H1 (cell line): ENCODE measurements at regions not wholly inside any gene's neighbourhood (a gene's known extent, or its start where the extent isn't known, plus 50 kb on each side); places are given as distances from the start of the nearest gene placed in this dataset.

Source experiments
- ASH2L ChIP-seq: fragments of 200-600, 300-600 bp; sonication (generic); IDR thresholded peaks from one replicate; pipeline ENCODE4 v1.7.1; 2017; ENCODE audit warnings: low read length
- CHD2 ChIP-seq: IDR thresholded peaks from 2 replicates; pipeline ENCODE4 v1.6.1; 2012; ENCODE audit warnings: low read length, improper control_type of control experiment
- CTCF ChIP-seq, 3 experiments: IDR thresholded peaks; 1 replicate in 2 of 3; 2 replicates in 1 of 3; pipeline versions ENCODE4 v1.5.1 to v1.6.1; 2011; ENCODE audit warnings: low read length in 3 of 3, mild to moderate bottlenecking in 3 of 3, inconsistent platforms in 2 of 3, low read depth in 1 of 3, moderate library complexity in 1 of 3; ENCODE audit not compliant: insufficient read depth in 1 of 3; ENCODE audit errors: control extremely low read depth in 1 of 3
- EP300 ChIP-seq, 2 experiments: IDR thresholded peaks; 1 replicate in 1 of 2; 2 replicates in 1 of 2; pipeline ENCODE4 v1.6.1; 2011 to 2012; ENCODE audit warnings: low read depth in 2 of 2, low read length in 2 of 2, mild to moderate bottlenecking in 2 of 2, borderline replicate concordance in 1 of 2, inconsistent platforms in 1 of 2, moderate library complexity in 1 of 2
- MAX ChIP-seq: IDR thresholded peaks from 2 replicates; pipeline ENCODE4 v1.6.1; 2012; ENCODE audit warnings: inconsistent platforms
- POLR2A ChIP-seq, 2 experiments: IDR thresholded peaks; 1 replicate in 1 of 2; 2 replicates in 1 of 2; pipeline ENCODE4 v1.6.1; 2011; ENCODE audit warnings: low read depth in 2 of 2, low read length in 2 of 2, mild to moderate bottlenecking in 2 of 2; ENCODE audit errors: control extremely low read depth in 1 of 2
- POLR2AphosphoS5 ChIP-seq: IDR thresholded peaks from 2 replicates; pipeline ENCODE4 v1.6.1; 2011; ENCODE audit warnings: low read depth, low read length
- SIX5 ChIP-seq: IDR thresholded peaks from 2 replicates; pipeline ENCODE4 v1.6.1; 2011; ENCODE audit warnings: mild to moderate bottlenecking, low read depth, low read length
- TCF12 ChIP-seq: IDR thresholded peaks from 2 replicates; pipeline ENCODE4 v1.6.1; 2011; ENCODE audit warnings: low read depth, mild to moderate bottlenecking, low read length
- USF2 ChIP-seq: IDR thresholded peaks from 2 replicates; pipeline ENCODE4 v1.6.1; 2011; ENCODE audit warnings: low read length, improper control_type of control experiment

GRCh38 chr6:14520536-14520935, 403.0 kb downstream of the CD83 start:
- TF ChIP-seq TCF12 (no peak), POLR2AphosphoS5 (no peak), POLR2A (IDR thresholded peaks at IDR 0.05; ENCODE audit: control extremely low read depth in 1 of 2, low read depth in 2 of 2, low read length in 2 of 2) (no peak), CTCF (IDR thresholded peaks at IDR 0.05; ENCODE audit: control extremely low read depth in 1 of 3, insufficient read depth in 1 of 3, low read depth in 1 of 3, low read length in 3 of 3) (no peak), EP300 (IDR thresholded peaks at IDR 0.05; ENCODE audit: borderline replicate concordance in 1 of 2, low read depth in 2 of 2, low read length in 2 of 2) (no peak), ASH2L (no peak), USF2 (no peak), MAX (no peak), SIX5 (no peak), CHD2 (no peak)
